HG02981 (cell line): ENCODE measurements at regions not wholly inside any gene's neighbourhood (a gene's known extent, or its start where the extent isn't known, plus 50 kb on each side); places are given as distances from the start of the nearest gene placed in this dataset.

Source experiments
- ATAC-seq: cut with Tn5 transposase; IDR thresholded peaks from one replicate; pipeline ENCODE4 v1.9.1; 2021; ENCODE audit warnings: mild to moderate bottlenecking, moderate library complexity; ENCODE audit not compliant: unreplicated experiment

DNA sequence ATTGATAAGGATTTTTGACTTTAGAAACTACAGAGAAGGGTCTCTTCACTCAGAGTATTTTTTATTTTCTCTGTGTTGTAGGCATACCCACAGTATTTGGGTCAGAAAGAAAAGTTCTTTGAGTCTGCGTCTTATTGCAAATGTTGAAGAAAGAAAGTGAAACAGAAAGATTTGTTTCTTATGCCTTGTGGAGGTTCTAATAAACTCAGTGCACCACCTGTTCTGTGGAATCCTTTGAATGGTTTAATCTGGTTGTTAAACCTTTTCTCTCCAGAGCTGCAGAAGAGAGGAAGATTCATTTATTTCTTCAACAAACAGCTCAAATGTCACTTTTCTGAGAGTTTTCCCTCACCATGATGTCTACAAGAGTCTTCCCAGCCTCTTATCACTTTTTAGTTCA is 146.6 kb upstream of the PLEKHG7 start:
- peak; percentile 34 for ATAC-seq

- ATAC-seq: no peak
Measured at GRCh38 chr12:92554158-92555073, 148.4 kb upstream of the PLEKHG7 start.

DNA sequence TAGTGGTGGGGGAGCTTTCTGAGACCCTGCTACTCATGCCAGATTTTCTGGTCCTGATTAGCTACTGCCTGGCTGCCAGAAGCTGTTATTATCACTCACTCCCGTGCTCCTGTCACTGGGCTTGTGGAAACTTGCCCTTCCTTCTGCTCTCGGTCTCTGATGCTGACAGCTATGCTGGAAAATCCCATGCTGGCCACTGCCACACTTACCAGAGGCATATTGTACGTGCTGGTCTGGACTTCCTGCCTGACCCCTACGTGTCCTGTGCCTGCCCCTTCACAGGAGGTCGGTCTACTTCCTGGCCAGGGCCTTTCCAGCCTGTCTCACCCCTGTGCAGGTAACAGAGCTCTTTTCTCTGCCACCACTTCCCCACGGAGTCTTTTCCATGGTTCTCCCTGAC is 149.4 kb upstream of the PLEKHG7 start:
- ATAC-seq: no peak

DNA sequence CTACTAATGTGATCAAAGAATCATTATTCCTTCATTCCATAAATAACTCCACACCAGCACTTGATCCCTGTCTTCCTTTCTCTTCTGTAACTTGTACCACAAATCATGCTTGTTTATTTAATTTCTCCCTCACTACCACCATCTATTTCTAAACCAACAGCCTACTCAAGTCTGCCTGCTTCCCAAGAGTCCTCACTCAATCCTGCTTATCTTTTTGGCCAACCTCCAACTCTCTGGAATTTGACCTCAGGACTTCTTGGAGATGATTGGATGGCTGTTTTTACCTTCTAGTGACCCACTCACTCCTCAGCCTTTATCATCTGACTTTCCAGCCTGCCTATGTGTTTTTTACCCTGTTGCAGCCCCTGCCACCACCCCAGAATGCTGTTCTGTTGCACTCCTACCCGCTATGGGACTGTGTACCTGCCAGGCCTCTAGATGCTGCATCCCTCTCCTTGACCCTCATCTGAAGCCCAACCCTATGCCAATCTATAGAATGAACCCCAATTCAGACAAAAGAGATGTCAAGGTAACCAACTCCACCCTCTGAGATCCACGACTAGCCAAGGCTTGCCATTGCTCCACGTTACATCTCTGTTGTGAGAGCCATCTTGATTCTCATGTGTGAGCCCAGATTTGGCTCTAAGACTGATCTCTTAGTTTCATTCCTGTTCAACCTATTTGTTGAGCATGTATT is 150.2 kb upstream of the PLEKHG7 start:
- ATAC-seq: no peak

DNA sequence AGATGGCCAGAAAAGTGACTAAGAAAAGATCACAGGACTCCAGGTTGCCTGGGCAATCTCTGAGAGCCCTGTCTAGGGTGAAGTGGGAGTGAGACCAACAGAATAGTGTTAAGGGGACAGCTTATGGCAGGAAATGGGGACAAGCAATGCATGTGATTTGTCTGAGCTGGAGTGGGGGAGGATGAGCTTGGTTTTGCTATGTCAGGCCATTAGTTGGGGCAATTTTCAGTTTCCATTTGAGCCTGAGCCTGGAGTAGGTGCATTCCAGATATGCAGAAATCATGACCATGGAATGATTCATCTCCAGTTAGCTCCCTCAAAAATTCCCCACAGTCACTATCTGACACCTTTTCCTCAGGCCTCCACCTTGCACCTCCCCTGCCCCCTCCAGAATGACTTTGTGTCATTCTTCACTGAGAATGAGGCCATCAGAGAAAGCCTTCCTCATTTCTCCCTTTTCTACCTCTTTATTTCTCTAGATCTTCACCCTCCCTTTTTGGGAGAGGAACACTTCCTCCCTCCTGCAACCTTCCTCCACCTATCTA is 150.9 kb upstream of the PLEKHG7 start:
- peak; percentile 59 for ATAC-seq

DNA sequence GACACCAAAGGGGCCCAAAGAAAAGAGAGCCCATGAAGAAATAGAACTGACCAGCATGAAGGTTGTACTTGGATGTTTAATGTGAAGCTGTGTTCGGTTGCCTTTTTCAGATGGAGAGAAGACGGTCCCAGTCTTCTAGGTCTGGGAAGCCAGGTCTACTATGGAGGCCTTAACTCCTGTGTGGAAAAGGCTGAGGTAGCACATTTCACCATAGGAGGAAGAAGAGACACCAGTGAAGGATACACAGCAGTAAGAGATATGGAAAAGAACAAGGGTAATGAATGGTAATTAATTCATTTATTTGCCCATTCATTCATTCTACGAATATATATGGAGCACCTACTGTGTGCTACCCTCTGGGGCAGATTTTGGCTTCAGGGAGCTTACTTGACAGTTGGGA is 151.6 kb upstream of the PLEKHG7 start:
- ATAC-seq: no peak

DNA sequence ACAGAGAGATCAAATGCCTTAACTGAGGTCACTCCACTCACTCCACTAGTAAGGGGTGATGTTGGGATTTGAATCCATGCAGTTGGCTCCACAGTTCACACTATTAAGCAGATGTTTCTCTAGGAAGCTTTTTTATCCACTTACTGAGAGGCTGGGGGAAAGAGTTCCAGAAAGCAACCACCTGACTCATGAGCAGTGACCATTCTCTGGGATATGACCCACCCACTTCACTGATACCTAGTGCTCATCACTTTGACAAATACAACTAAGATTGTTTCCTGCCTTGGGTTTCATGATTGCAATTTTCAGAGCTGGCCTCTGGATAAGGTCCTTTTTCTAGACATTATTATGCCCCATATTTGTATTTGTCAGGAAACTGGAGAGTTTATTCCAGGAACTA is 152.1 kb upstream of the PLEKHG7 start:
- no peak for ATAC-seq

DNA sequence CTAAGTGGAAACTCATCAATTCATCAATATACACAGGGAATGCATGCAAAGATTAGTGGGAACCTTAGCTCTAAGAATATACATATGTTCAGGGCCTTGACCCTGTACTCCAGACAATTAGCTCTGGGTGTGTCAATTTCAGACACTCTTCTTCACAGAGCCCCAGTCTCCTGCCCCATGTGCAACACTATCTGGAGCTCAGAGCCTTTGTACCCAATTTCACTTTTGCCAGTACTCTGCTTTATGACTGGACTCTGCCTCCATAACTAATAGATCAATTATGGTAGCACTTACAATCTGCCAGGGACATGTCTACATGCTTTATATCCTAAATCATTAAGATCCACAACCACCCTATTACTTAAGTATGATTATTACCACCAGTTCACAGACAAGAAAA is 152.5 kb upstream of the PLEKHG7 start:
- no peak for ATAC-seq

DNA sequence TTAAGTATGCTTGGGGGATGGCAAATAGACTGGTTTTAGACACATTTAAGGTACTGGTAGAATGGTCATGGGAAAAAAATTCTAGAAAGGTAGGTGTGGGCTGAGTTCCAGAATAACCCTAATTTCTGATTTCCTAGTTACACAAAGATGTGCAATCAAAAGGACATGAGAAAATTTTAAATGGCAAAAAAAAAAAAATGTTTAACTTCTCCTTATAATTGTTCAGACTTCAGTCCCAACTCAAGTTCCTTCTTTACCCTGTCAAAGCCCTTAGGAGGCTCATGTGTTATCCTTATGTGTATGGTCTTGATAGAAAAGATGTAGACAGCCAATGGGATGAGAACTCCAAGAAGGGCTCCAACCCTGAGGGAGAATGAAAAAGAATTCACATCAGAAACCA is 153.3 kb upstream of the PLEKHG7 start:
- no peak for ATAC-seq

- no peak for ATAC-seq
Measured at GRCh38 chr12:92547906-92548305, 154.9 kb upstream of the PLEKHG7 start.

- ATAC-seq: peak; percentile 9
Measured at GRCh38 chr12:92547420-92547819, 155.4 kb upstream of the PLEKHG7 start.

DNA sequence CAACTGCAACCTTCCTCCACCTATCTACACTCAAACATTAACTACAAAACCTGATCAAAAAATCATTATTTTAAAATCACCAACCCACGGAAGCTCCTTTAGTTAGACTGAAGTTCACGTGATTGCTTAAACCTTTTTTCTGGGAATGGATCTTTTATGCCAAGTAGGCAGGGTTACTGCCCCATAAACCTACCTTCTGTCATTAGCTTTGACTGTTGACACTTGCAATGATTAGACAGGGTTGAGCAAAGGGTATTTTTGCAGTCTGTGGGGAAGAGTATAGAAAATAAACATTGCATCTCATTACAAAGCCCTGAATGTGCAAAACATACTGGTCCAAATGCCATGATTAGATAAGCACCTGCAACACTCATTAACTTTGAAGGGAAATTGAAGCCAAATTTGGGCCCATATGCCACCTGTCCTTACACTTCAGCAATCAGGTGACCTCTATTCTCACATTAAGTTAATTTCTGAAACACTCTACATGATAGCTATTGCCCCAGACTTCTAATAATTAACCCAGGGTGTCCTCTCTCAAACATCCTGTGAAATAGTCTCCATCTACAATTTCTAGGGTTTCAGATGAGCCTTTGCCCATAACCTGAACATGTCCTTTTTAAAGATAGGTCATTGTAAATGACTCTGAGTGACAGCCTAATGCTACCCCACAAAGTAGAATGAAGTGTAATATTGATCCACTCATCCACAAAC is 156.0 kb upstream of the PLEKHG7 start:
- peak; percentile 73 for ATAC-seq

DNA sequence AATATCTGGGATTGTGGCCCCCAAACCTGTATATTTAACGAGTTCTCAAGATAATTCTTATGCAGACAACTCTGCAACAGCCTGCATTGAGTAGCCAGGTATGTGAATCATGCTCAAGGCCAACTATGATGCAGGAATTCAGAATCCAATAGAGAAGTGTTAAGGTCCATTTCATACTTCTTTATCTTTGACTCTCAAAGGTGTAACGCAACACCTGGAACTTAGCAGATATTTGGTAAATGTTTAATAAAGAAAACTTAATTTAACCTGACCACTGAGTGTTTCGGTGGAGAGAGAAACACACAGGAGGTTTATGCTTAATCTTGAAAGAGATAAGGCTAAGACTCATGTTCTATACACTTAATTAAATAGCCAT is 156.5 kb upstream of the PLEKHG7 start:
- ATAC-seq: peak; percentile 35

- no peak for ATAC-seq
Measured at GRCh38 chr12:92544322-92544721, 158.5 kb upstream of the PLEKHG7 start.

DNA sequence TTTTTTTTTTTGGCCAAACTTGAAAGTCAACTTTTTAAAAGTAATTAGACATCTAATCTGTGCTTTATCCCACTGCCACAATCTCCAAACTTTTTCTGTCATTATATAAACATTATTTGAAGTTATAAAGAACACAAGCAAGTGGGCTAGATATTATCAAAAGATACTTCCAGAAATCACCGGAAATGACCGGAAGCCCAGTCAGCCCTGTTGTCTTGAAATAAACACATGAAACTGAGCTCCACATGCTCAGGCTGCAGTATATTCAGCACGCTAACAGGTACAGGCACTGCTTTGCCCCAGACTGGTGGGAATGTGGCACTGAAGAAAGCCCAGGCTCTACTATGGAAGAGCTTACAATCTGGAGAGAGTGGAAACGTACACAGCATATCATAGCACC is 158.9 kb upstream of the PLEKHG7 start:
- no peak for ATAC-seq

GRCh38 chr12:92543359-92543758 is 159.4 kb upstream of the PLEKHG7 start:
- no peak for ATAC-seq

DNA sequence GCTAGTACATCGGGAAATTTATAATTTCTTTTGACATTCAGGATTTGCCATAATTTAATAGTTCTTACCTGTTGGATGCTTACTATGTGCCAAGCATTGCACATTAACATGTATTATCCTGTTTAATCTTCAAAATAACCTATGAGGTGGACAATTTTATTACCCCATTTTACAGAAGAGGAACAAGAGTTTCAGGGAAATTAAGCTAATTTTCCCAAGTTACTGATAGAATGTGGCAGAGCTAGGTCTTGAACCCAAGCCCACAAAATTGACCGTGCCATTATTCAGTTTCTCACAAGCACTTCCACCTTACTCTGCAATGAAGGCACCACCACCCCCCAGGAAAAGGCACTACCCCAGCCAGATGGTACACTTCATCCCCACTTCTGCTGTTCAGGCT is 161.1 kb upstream of the PLEKHG7 start:
- no peak for ATAC-seq

GRCh38 chr12:92540782-92541423 is 161.9 kb upstream of the PLEKHG7 start:
- no peak for ATAC-seq

- ATAC-seq: no peak
Measured at GRCh38 chr12:92539976-92540781, 162.6 kb upstream of the PLEKHG7 start.

GRCh38 chr12:92539110-92539749 is 163.6 kb upstream of the PLEKHG7 start:
- ATAC-seq: no peak
